Breast epithelium (tissue), 3 donors: ENCODE measurements at regions not wholly inside any gene's neighbourhood (a gene's known extent, or its start where the extent isn't known, plus 50 kb on each side); places are given as distances from the start of the nearest gene placed in this dataset.

Source experiments
- POLR2AphosphoS5 ChIP-seq, 3 donors: sonication (generic); formaldehyde crosslinking; IDR thresholded peaks; one replicate each; pipeline ENCODE4 v1.6.1; 2017; ENCODE audit warnings: antibody characterized with exemption in 3 of 3
- TF ChIP-seq, protein P1 (sequence below), 3 donors: fragments of 450-650 bp; IDR thresholded peaks; one replicate each; pipeline ENCODE4 v1.5.1; 2016 to 2017; ENCODE audit warnings: antibody characterized with exemption in 3 of 3, mild to moderate bottlenecking in 3 of 3, moderate library complexity in 3 of 3

GRCh38 chr9:11092974-11093373 is 480.2 kb upstream of the PTPRD start:
- TF ChIP-seq, protein P1, sequence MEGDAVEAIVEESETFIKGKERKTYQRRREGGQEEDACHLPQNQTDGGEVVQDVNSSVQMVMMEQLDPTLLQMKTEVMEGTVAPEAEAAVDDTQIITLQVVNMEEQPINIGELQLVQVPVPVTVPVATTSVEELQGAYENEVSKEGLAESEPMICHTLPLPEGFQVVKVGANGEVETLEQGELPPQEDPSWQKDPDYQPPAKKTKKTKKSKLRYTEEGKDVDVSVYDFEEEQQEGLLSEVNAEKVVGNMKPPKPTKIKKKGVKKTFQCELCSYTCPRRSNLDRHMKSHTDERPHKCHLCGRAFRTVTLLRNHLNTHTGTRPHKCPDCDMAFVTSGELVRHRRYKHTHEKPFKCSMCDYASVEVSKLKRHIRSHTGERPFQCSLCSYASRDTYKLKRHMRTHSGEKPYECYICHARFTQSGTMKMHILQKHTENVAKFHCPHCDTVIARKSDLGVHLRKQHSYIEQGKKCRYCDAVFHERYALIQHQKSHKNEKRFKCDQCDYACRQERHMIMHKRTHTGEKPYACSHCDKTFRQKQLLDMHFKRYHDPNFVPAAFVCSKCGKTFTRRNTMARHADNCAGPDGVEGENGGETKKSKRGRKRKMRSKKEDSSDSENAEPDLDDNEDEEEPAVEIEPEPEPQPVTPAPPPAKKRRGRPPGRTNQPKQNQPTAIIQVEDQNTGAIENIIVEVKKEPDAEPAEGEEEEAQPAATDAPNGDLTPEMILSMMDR (IDR thresholded peaks at IDR 0.05), result no peak
- TF ChIP-seq POLR2AphosphoS5 (IDR thresholded peaks at IDR 0.05), result no peak
